Fibroblast of the aortic adventitia (primary cell): ENCODE measurements at regions not wholly inside any gene's neighbourhood (a gene's known extent, or its start where the extent isn't known, plus 50 kb on each side); places are given as distances from the start of the nearest gene placed in this dataset.
"Not testable (repeated sequence)": the region's sequence is repeated elsewhere in the genome, so short reads cannot be mapped to it uniquely, and the experiment has no call there.

ENCODE experiments used
- DNase-seq: peaks from one replicate; pipeline ENCODE4 v3.0.0-alpha.2; 2010; ENCODE audit warnings: low read depth
- H3K4me3 ChIP-seq: 2 replicates; pipeline ENCODE4 v1.5.1; 2011; ENCODE audit warnings: low read depth, mild to moderate bottlenecking, control low read depth, low read length, moderate library complexity
- CTCF ChIP-seq: IDR thresholded peaks from 2 replicates; pipeline ENCODE4 v1.5.1; 2011; ENCODE audit warnings: mild to moderate bottlenecking, low read length, control low read depth, inconsistent platforms; ENCODE audit not compliant: insufficient read depth

DNA sequence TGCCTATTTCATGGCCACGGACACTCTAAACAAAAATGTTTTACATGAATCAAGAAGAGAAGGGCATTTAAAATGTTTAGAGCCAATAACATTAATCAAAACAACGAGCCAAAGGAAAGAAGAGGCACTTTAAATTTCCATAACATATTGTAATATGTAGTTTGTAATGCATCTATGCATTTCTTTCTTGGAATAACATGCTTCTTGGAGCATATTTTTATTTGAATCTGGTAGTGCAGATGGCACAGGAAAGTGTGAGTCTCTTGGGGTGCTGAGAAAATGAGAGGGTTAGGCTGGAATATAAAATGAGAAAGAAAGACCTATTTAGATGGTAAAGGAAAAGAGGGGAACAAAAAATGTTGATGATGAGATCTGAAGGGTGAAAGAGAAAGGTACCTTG, 305.4 kb downstream of the BTBD3 start:
- H3K4me3 ChIP-seq, result no peak overlapping the region
- TF ChIP-seq CTCF, result no peak
- DNase-seq, result no peak

GRCh38 chr20:12225898-12226297, 308.2 kb downstream of the BTBD3 start:
- H3K4me3 ChIP-seq, result no peak overlapping the region
- no peak for DNase-seq
- TF ChIP-seq CTCF, result no peak

- DNase-seq, result no peak
- no peak overlapping the region for H3K4me3 ChIP-seq
- no peak for TF ChIP-seq CTCF
Measured at GRCh38 chr20:12229891-12230290, 312.2 kb downstream of the BTBD3 start.

DNA sequence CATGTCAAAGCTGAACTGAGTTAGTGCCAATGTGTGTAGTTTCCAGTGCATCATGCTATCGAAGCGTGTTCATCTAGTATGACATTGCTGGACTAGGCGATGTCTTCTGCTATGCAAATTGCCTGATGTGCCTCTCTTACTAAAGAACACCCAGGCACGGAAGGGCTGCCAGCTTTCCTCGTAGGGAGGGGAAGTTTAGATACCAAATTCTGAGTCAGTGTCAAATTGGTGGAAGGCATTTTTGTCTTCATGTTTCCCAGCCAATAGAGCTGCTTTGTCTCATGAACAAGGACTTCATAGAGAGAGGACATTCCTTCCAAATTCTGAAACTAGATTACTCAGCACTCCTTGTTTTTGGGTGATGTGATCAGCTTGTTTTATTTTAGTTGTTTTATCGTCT, 320.1 kb downstream of the BTBD3 start:
- H3K4me3 ChIP-seq, result no peak overlapping the region
- peak; percentile 66 for DNase-seq
- no peak for TF ChIP-seq CTCF

DNA sequence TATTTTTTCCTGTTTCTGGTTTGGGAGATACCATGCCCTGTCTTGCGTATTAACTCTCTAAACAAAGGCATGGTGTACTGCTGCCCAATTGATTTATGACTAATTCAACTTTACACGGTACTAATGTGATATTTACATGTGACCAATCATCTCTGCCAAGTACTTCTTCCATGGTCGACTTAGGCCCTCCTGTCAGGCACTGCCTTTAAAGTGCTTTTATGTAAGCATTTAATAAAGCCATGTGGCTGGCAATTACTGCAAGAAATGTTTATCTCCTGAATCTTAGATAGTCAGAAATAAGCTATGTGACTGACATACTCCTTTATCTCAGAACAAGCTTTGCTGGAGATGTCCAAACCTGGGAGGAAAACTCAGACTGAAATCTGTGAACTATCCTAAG, 323.4 kb downstream of the BTBD3 start:
- no peak for TF ChIP-seq CTCF
- no peak for DNase-seq
- no peak overlapping the region for H3K4me3 ChIP-seq

- DNase-seq, result no peak
- no peak overlapping the region for H3K4me3 ChIP-seq
- TF ChIP-seq CTCF, result no peak
Measured at GRCh38 chr20:12243327-12243726, 325.6 kb downstream of the BTBD3 start.

DNA sequence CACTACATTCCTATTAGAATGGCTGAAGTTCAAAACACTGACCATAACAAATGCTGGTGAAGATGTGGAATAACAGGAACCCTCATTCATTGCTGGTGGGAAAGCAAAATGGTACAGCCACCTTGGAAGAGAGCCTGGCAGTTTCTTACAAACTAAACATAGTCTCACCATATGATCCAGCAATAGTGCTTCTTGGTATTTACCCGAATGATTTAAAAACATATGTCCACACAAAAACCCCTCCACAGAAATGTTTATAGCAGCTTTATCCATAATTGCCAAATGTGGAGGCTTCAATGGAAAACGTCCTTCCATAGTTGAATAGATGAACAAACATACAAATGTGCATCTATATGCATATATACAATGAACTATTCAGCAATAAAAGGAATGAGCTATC, 330.8 kb downstream of the BTBD3 start:
- no peak overlapping the region for H3K4me3 ChIP-seq
- DNase-seq, result no peak
- TF ChIP-seq CTCF, result no peak

GRCh38 chr20:12250661-12251060, 333.0 kb downstream of the BTBD3 start:
- not testable (repeated sequence) for H3K4me3 ChIP-seq, DNase-seq
